Activated B cell treated with CpG ODN at 0.5 μM for 24 hours (primary cell): ENCODE measurements at regions not wholly inside any gene's neighbourhood (a gene's known extent, or its start where the extent isn't known, plus 50 kb on each side); places are given as distances from the start of the nearest gene placed in this dataset.

Experiments
- ATAC-seq: fragments of 200-7000 bp; cut with Tn5 transposase; one replicate; pipeline ENCODE4 v1.10.0; 2021; ENCODE audit warnings: low read depth, mild to moderate bottlenecking, moderate library complexity
- CTCF ChIA-PET: fragments of 350-600 bp; sonication (Branson Sonifier 250); formaldehyde crosslinking; loops from one replicate; lab custom pipeline; 2021; ENCODE audit warnings: antibody characterized with exemption; lab: Charles Lee
- POLR2A ChIA-PET: fragments of 350-600 bp; sonication (Branson Sonifier 250); formaldehyde crosslinking; loops from one replicate; lab custom pipeline; 2021; ENCODE audit warnings: antibody characterized with exemption; lab: Charles Lee
- DNase-seq: peaks from one replicate; pipeline ENCODE4 v3.0.0; 2022
- H3K27ac Mint-ChIP-seq: one replicate; pipeline ENCODE4 v1.8.0; 2020; ENCODE audit warnings: mixed read lengths
- H3K27me3 Mint-ChIP-seq: one replicate; pipeline ENCODE4 v1.8.0; 2021; ENCODE audit warnings: mixed read lengths
- H3K36me3 Mint-ChIP-seq: one replicate; pipeline ENCODE4 v1.8.0; 2021; ENCODE audit warnings: low read depth, mixed read lengths
- H3K4me1 Mint-ChIP-seq: one replicate; pipeline ENCODE4 v1.8.0; 2021; ENCODE audit warnings: mixed read lengths
- H3K4me3 Mint-ChIP-seq: one replicate; pipeline ENCODE4 v1.8.0; 2020; ENCODE audit warnings: mild to moderate bottlenecking, mixed read lengths
- H3K9me3 Mint-ChIP-seq: one replicate; pipeline ENCODE4 v1.8.0; 2020; ENCODE audit warnings: mixed read lengths
- intact Hi-C: fragments of 100-400 bp; cut with micrococcal nuclease; formaldehyde crosslinking; loops from one replicate; pipeline ENCODE4 v1.15.1; 2024
- TF ChIP-seq, protein P1 (sequence below): fragments of 200-600 bp; IDR thresholded peaks from one replicate; pipeline ENCODE4 v1.8.0; 2022; ENCODE audit warnings: antibody characterized with exemption, mild to moderate bottlenecking

DNA sequence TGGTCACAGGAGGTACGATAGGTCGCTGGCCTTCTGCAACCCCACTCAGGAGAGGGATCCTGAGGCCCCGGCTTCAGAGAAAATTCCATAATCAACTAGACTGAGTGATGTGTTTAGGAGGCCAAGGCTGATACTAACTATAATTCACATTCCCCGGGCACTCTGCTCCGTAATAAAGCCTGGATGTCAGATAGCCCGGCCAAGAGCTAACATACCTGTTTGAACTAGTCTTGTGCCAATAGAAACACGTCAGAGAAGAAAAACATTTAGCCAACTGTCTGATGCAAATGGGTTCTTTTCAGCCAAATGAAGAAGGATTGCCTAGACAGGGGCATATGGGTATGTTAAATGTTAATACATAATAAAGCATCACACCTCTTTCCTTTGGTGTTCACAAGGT, 204.2 kb downstream of the TSHZ3 start:
- intact Hi-C loops, result no loop called here
- Mint-ChIP-seq H3K36me3 (no peaks in the 10 kb centered on the region), H3K27me3 (no peaks in the 10 kb centered on the region), H3K9me3 (peaks cover 6% of the 10 kb centered on the region), H3K27ac (no peak overlapping the region), H3K4me3 (no peak overlapping the region), H3K4me1 (no peaks in the 10 kb centered on the region)
- ATAC-seq (no peak), DNase-seq (no peak)
- ChIA-PET POLR2A (no interaction called here), CTCF (no interaction called here)
- TF ChIP-seq, protein P1, sequence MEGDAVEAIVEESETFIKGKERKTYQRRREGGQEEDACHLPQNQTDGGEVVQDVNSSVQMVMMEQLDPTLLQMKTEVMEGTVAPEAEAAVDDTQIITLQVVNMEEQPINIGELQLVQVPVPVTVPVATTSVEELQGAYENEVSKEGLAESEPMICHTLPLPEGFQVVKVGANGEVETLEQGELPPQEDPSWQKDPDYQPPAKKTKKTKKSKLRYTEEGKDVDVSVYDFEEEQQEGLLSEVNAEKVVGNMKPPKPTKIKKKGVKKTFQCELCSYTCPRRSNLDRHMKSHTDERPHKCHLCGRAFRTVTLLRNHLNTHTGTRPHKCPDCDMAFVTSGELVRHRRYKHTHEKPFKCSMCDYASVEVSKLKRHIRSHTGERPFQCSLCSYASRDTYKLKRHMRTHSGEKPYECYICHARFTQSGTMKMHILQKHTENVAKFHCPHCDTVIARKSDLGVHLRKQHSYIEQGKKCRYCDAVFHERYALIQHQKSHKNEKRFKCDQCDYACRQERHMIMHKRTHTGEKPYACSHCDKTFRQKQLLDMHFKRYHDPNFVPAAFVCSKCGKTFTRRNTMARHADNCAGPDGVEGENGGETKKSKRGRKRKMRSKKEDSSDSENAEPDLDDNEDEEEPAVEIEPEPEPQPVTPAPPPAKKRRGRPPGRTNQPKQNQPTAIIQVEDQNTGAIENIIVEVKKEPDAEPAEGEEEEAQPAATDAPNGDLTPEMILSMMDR, result no peak

DNA sequence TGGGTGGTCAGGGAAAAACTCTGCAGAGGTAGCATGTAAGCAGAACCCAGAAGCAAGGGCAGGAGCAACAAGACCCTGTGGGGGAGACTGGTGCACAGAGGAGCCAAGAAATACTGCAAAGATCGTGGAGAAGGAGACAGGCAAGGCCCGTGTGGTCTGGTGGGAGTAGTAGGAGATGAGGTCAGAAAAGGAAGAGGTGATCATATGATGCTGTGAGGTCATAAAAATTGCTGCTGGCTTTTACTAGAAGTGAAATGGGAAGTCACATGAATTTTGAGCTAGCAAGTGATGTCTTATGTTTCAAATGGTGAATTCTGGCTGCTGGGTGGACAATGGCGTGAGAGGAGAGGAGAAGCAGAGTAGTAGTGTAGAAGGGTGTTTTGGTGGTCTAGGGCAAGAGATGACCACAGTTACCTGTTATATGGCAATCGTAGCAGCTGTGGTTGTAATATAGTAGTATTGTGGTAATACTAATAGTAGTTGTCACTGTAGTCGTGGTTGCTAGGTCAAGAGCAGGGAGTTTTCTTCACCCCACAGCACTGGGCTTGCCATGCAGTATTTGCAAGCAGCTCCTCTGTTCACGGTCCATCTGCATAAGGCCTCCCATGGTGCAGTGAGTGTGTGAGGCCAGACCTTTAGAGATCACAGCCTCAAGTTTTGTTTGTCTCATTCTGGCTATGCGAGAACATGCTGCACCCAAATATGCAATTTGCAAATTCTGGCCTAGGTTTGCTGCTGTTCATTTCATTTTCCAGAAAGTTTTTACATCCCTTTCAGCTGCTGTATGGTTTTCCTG, 205.0 kb downstream of the TSHZ3 start:
- intact Hi-C loops, result no loop called here
- ChIA-PET CTCF (no interaction called here), POLR2A (no interaction called here)
- no peak for DNase-seq
- no peak overlapping the region for H3K27ac Mint-ChIP-seq
- no peaks in the 10 kb centered on the region for H3K4me1 Mint-ChIP-seq
- no peak overlapping the region for H3K4me3 Mint-ChIP-seq
- H3K36me3 Mint-ChIP-seq, result no peaks in the 10 kb centered on the region
- H3K9me3 Mint-ChIP-seq, result peaks cover 9% of the 10 kb centered on the region
- TF ChIP-seq, protein P1, result no peak
- ATAC-seq, result no peak
- no peaks in the 10 kb centered on the region for H3K27me3 Mint-ChIP-seq

DNA sequence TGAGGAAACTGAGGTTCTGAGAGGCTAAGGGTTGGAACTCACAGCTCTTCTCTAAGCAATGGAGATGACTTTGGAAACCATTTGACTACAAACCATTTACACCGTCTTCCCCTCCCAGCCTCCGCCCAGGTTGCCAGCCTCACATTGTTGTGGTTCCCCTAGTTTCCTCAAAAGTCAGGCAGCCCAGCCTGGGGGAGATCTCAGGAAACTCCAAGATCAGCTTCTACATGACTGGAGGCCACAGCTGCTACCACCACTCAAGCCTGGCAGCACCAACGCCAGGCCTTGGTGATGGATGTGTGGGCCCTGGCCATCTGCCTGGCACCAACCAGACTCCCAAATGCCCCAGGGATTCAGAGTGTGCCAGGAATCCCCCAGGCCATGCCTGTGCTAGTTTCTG, 207.9 kb downstream of the TSHZ3 start:
- TF ChIP-seq, protein P1, result no peak
- no peak for DNase-seq
- H3K27ac Mint-ChIP-seq, result no peak overlapping the region
- no peaks in the 10 kb centered on the region for H3K36me3 Mint-ChIP-seq
- no peak for ATAC-seq
- intact Hi-C loops, result no loop called here
- CTCF ChIA-PET, result no interaction called here
- H3K9me3 Mint-ChIP-seq, result peaks cover 12% of the 10 kb centered on the region
- H3K27me3 Mint-ChIP-seq, result no peaks in the 10 kb centered on the region
- no peaks in the 10 kb centered on the region for H3K4me1 Mint-ChIP-seq
- POLR2A ChIA-PET, result no interaction called here
- H3K4me3 Mint-ChIP-seq, result no peak overlapping the region

DNA sequence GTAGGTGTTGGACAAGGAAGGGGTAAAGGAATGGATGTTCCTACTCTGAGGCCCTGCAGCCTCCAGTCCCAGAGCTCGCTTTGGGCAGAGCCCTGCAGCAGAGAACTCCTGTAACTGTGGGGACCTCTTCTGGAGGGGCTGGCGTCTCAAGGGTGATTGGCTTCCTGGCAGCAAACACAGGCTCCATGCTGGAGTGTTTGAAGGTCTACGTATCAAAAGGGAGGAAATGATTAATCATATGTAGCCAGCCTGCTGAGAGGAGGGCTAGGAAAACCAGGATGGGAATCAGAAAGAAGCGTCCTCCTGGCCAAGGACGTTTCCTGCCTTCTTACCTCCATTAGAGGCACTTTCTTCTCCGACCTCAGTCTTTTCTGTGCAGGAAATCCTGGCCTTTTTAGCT, 208.5 kb downstream of the TSHZ3 start:
- intact Hi-C loops, result no loop called here
- no peak overlapping the region for H3K27ac Mint-ChIP-seq
- H3K4me1 Mint-ChIP-seq, result no peaks in the 10 kb centered on the region
- no peak overlapping the region for H3K4me3 Mint-ChIP-seq
- peaks cover 13% of the 10 kb centered on the region for H3K9me3 Mint-ChIP-seq
- ChIA-PET POLR2A (no interaction called here), CTCF (no interaction called here)
- TF ChIP-seq, protein P1, result no peak
- no peaks in the 10 kb centered on the region for H3K36me3 Mint-ChIP-seq
- DNase-seq (no peak), ATAC-seq (no peak)
- no peaks in the 10 kb centered on the region for H3K27me3 Mint-ChIP-seq

DNA sequence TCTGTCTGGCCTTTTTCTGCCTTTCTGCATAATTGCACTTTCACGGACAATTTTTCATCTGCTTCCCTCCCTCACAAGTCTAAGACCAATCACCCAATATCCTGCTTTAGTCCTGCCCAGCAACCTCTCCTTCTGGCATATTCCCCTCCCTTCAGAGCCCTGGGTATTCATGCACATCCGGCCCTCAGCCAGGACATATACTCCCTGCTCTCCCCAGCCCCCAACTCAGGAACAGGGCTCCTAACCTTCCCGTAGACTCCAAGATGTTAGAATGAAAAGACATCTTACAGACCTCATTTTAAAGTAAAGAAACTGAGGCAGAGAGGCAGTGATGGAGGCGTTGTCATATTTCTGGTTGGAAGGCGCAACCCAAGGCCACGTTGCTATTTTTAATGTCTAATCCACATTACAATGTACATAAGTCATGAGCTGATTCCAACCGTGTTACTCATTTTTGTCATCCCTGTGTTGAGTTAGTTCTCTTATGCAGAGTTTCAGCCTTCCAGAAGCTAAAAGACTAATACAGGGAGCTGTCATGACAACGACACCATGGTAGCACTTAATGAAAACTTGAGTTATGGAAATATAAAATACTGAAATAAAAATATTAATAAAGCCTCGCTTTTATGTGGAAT, 209.2 kb downstream of the TSHZ3 start:
- ATAC-seq (no peak), DNase-seq (no peak)
- H3K27ac Mint-ChIP-seq, result no peak overlapping the region
- H3K36me3 Mint-ChIP-seq, result no peaks in the 10 kb centered on the region
- peaks cover 14% of the 10 kb centered on the region for H3K9me3 Mint-ChIP-seq
- no peaks in the 10 kb centered on the region for H3K27me3 Mint-ChIP-seq
- intact Hi-C loops, result no loop called here
- H3K4me1 Mint-ChIP-seq, result no peaks in the 10 kb centered on the region
- ChIA-PET POLR2A (no interaction called here), CTCF (no interaction called here)
- TF ChIP-seq, protein P1, result no peak
- no peak overlapping the region for H3K4me3 Mint-ChIP-seq
